RWPE1 (cell line): ENCODE measurements at regions not wholly inside any gene's neighbourhood (a gene's known extent, or its start where the extent isn't known, plus 50 kb on each side); places are given as distances from the start of the nearest gene placed in this dataset.
A peak's percentile ranks its signal among the peaks of the same experiment; 100 is the strongest.

Source experiments
- CTCF ChIA-PET: fragments of 350-600 bp; sonication (Branson Sonifier 250); formaldehyde crosslinking; extraction: SDS; loops from one replicate; lab custom pipeline; 2021; lab: Yijun Ruan, JAX
- POLR2A ChIA-PET: fragments of 400-600 bp; formaldehyde crosslinking; extraction: SDS; loops from one replicate; lab custom pipeline; 2020; ENCODE audit warnings: antibody characterized with exemption; ENCODE audit not compliant: low non-redundant PET; lab: Yijun Ruan, JAX
- DNase-seq: peaks from one replicate; pipeline ENCODE4 v3.0.0; 2012; ENCODE audit warnings: low spot score
- H3K27ac ChIP-seq: fragments of 450-650 bp; 2 replicates; pipeline ENCODE4 v1.5.1; 2017
- CTCF ChIP-seq: fragments of 450-650 bp; conservative IDR thresholded peaks from 2 replicates; pipeline ENCODE4 v1.5.1; 2017; ENCODE audit warnings: low read depth, mild to moderate bottlenecking

DNA sequence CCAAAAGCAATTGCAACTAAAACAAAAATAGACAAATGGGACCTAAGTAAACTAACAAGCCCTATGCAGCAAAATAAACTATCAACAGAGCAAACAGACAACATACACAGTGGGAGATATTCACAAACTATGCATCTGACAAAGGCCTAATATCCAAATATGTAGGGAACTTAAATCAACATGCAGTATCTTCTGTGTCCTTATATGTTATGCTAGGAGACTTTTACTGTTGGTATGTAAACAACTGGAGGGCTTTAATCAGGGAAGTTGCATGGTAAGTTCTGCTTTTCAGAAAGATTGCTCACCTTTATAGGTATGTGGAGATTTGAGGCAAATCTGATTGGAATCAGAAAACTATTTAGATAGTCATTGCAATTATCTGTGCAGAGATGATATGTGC lies 461.2 kb upstream of the RIOK2 start:
- no peak for TF ChIP-seq CTCF
- ChIA-PET CTCF (no interaction called here), POLR2A (no interaction called here)
- DNase-seq, result no peak
- no peak overlapping the region for H3K27ac ChIP-seq

DNA sequence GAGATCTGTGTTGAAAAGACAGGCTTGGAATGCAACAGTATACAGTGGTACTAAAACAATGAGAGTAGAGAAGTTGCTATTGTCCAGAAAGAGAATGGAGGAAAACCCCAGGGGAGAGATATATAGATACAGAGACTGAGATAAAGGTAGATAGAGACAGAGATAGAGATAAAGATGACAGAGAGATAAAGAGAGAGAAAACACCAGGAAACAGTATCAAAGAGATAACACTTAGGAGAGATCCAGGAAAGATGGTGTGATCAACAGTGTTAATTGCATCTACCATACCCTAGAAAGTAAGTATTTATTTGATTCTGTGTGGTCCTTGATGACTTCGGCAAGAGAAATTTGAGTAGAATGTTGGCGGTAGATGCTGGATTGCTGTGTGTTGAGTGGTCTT lies 461.8 kb upstream of the RIOK2 start:
- no peak for TF ChIP-seq CTCF
- no peak overlapping the region for H3K27ac ChIP-seq
- CTCF ChIA-PET, result no interaction called here
- POLR2A ChIA-PET, result no interaction called here
- DNase-seq, result no peak

DNA sequence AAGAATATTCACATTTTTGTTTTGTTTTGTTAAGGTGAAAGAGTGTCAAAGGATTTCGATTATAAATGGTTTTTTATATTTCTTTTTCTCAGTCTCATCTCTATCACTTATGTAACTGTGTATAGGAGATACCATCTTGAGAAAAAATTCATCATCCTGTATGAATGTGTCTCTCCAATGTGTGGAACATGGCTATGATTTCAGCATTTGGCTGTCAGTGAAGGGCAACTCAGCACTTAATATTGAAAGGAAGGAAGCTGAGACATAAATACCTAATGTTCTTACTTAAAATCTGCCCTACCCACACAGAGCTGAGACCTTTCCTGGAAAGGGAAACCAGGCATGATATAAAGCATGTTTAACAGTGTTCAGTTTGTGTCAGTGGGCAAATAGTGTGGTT lies 474.2 kb upstream of the RIOK2 start:
- POLR2A ChIA-PET, result no interaction called here
- DNase-seq, result no peak
- no peak for TF ChIP-seq CTCF
- H3K27ac ChIP-seq, result no peak overlapping the region
- CTCF ChIA-PET, result no interaction called here

DNA sequence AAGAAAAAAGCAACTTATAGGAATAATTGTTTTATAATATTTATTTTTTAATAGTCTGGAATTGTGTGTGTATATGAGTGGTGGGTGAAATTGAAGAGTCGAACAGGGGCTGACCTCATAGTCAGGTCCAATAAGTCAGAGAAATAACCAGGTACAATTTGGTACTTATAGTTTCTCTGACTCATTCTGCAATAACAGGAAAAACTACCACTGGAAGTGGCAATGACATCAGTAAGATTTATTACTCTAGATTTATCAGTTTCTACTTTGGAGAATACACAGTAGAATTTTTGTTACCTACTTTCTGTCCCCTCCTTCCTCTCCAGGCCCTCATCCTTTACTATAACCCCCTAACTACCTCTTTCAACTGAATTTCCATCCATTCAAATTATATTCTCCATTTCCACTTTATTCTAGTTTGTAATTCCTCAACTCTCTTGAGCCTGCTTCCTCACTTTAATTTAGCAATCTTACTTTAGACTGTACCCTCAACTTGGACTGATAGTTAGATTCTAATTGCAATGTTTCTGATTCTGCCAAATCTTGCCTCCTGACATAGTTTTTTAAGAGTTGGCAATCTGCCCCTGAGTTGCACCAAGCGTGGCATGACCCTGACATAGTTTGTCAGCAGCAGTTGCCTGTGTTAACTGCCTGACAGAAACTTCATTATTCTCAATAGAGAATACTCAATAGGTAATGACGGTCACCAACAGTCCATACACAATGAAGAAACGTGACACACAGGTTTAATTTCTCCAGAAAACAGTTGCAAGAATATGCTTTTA lies 475.3 kb upstream of the RIOK2 start:
- POLR2A ChIA-PET, result no interaction called here
- DNase-seq, result peak; percentile 20
- no peak for TF ChIP-seq CTCF
- CTCF ChIA-PET, result no interaction called here
- no peak overlapping the region for H3K27ac ChIP-seq

GRCh38 chr5:97666783-97667182 lies 483.7 kb upstream of the RIOK2 start:
- CTCF ChIA-PET, result no interaction called here
- no peak for TF ChIP-seq CTCF
- no peak for DNase-seq
- H3K27ac ChIP-seq, result no peak overlapping the region
- POLR2A ChIA-PET, result no interaction called here

- DNase-seq, result no peak
- CTCF ChIA-PET, result interaction anchor here (0.6 to 0.8 kb wide), 2 partner anchors 314 to 1083 kb away, joined by 3 to 5 read pairs; no protein-coding TSS in a partner anchor
- no peak for TF ChIP-seq CTCF
- POLR2A ChIA-PET, result no interaction called here
- no peak overlapping the region for H3K27ac ChIP-seq
Observed at GRCh38 chr5:97670447-97670846, 487.4 kb upstream of the RIOK2 start.
